Neural crest cell (in vitro differentiated cells): ENCODE measurements at regions not wholly inside any gene's neighbourhood (a gene's known extent, or its start where the extent isn't known, plus 50 kb on each side); places are given as distances from the start of the nearest gene placed in this dataset.

ENCODE experiments used
- DNase-seq: peaks from one replicate; pipeline ENCODE4 v3.0.0; 2021; ENCODE audit warnings: low read depth, mixed read lengths, low spot score
- H3K27ac Mint-ChIP-seq: one replicate; pipeline ENCODE4 v1.8.0; 2021; ENCODE audit warnings: mild to moderate bottlenecking, mixed read lengths; ENCODE audit not compliant: unreplicated experiment
- H3K27me3 Mint-ChIP-seq: 2 replicates; pipeline ENCODE4 v1.8.0; 2021; ENCODE audit warnings: low read depth, mild to moderate bottlenecking, mixed read lengths
- H3K36me3 Mint-ChIP-seq: 2 replicates; pipeline ENCODE4 v1.8.0; 2021; ENCODE audit warnings: low read depth, mild to moderate bottlenecking, mixed read lengths
- H3K4me1 Mint-ChIP-seq: 2 replicates; pipeline ENCODE4 v1.8.0; 2021; ENCODE audit warnings: mixed read lengths
- H3K4me3 Mint-ChIP-seq: one replicate; pipeline ENCODE4 v1.8.0; 2021; ENCODE audit warnings: mild to moderate bottlenecking, mixed read lengths
- H3K9me3 Mint-ChIP-seq: 2 replicates; pipeline ENCODE4 v1.8.0; 2021; ENCODE audit warnings: mixed read lengths
- CTCF ChIP-seq: fragments of 200-600 bp; sonication (generic); conservative IDR thresholded peaks from 2 replicates; pipeline ENCODE4 v1.5.0; 2021; ENCODE audit warnings: antibody characterized with exemption, mild to moderate bottlenecking

DNA sequence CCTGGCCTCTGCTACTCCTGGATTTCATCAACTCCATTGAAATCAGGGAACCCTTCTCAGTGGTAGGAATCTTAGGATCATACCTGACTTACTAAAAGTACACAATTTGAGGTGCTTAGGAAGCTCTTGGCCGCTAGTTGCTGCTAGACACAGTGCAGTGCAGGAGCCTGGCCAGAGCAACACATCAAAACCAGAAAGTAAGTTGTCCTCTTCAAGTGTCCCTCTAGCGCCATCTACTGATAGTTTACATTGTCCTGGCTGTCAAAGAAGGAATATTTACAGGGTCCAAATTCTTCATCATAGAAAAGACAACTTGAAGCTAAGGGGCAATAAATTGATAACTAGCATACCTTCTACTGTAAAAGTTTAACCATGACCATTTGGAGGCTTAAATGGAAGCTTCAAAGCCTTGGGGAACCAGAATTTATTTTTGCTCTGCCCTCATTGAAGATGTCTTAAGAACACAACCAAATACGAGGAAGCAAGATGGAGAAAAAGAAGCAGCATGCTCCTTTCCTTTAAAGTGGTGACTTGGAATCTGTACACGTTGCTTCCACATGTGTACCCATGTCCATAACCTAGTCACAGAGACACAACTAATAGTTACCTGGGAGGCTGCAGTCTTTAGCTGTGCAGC, 889.1 kb upstream of the GCFC2 start:
- Mint-ChIP-seq H3K4me1 (no peaks in the 10 kb centered on the region), H3K27ac (no peak overlapping the region), H3K9me3 (peaks cover 3% of the 10 kb centered on the region), H3K4me3 (no peak overlapping the region), H3K27me3 (no peaks in the 10 kb centered on the region), H3K36me3 (no peaks in the 10 kb centered on the region)
- peak; percentile 94 for TF ChIP-seq CTCF
- DNase-seq, result peak; percentile 41

DNA sequence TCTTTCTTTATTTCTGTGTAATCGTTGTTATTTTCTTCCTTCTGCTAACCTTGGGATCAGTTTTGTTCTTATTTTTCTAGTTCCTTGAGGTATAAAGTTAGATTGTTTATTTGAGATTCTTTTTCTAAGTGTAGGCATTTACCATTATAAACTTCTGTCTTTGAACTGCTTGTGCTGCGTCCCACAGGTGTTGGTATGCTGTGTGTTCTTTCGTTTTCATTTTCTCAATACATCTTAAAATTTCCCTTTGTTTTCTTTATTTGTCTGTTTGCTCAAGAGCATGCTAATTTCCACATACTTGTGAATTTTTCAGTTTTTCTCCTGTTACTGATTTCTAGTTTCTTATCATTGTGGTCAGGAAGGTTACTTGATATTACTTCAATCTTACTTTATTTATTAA, 873.8 kb upstream of the GCFC2 start:
- no peak overlapping the region for H3K4me3 Mint-ChIP-seq
- no peaks in the 10 kb centered on the region for H3K27me3 Mint-ChIP-seq
- H3K4me1 Mint-ChIP-seq, result no peaks in the 10 kb centered on the region
- H3K9me3 Mint-ChIP-seq, result peaks cover 7% of the 10 kb centered on the region
- H3K36me3 Mint-ChIP-seq, result peaks cover 4% of the 10 kb centered on the region
- no peak for DNase-seq
- no peak overlapping the region for H3K27ac Mint-ChIP-seq
- TF ChIP-seq CTCF, result no peak

DNA sequence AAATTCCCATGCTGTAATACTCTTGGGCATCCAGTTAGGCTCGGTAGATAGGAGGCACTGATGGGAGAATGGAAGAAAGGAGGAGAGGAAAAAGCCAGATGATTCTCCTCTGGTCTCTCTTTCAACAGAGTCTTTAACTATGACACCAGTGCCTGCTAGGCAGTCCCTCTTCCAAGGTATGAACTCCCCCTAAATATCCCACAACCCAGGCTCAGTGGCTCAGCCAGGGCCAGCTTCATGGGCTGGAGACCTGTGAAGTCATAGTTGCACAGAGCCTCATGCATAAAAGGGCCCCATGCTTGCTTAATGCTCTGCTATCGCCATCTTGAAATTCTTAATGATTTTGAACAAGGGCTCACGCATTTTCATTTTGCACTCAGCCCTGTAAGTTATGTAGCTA, 869.2 kb upstream of the GCFC2 start:
- Mint-ChIP-seq H3K27me3 (peaks cover 10% of the 10 kb centered on the region), H3K4me1 (no peaks in the 10 kb centered on the region), H3K27ac (no peak overlapping the region), H3K36me3 (peaks cover 4% of the 10 kb centered on the region), H3K4me3 (no peak overlapping the region), H3K9me3 (peaks cover 7% of the 10 kb centered on the region)
- no peak for TF ChIP-seq CTCF
- DNase-seq, result no peak

GRCh38 chr2:76572981-76573380, 862.3 kb upstream of the GCFC2 start:
- no peak overlapping the region for H3K27ac Mint-ChIP-seq
- no peak for DNase-seq
- peaks cover 2% of the 10 kb centered on the region for H3K27me3 Mint-ChIP-seq
- H3K9me3 Mint-ChIP-seq, result no peaks in the 10 kb centered on the region
- no peaks in the 10 kb centered on the region for H3K4me1 Mint-ChIP-seq
- H3K36me3 Mint-ChIP-seq, result no peaks in the 10 kb centered on the region
- no peak for TF ChIP-seq CTCF
- H3K4me3 Mint-ChIP-seq, result no peak overlapping the region

DNA sequence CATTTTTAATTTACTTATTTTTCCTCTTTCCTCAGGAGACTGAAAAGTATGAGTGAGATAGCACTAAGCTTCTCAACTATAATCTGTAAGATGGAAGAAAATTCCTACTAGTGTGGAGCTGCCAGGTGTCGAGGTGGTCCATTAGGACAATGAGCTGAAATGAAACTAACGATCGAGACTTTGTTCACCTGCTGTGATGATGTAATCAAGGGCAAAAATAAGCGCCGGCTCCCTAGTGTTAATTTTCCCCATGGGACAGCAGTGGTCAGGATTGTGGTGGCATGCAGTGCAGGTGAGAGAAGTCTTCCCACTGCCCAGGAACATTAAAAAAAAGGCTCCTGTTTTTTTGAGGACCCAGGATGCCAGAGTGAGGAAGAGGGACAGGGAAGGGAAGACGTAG, 859.1 kb upstream of the GCFC2 start:
- Mint-ChIP-seq H3K4me1 (no peaks in the 10 kb centered on the region), H3K27me3 (no peaks in the 10 kb centered on the region), H3K4me3 (no peak overlapping the region), H3K36me3 (no peaks in the 10 kb centered on the region), H3K27ac (no peak overlapping the region), H3K9me3 (no peaks in the 10 kb centered on the region)
- no peak for TF ChIP-seq CTCF
- no peak for DNase-seq
